GM12878 (cell line): ENCODE measurements at regions not wholly inside any gene's neighbourhood (a gene's known extent, or its start where the extent isn't known, plus 50 kb on each side); places are given as distances from the start of the nearest gene placed in this dataset.
"Not testable (repeated sequence)": the region's sequence is repeated elsewhere in the genome, so short reads cannot be mapped to it uniquely, and the experiment has no call there.

Experiments
- ATAC-seq: fragments of 200-7000 bp; cut with Tn5 transposase; 3 replicates; pipeline ENCODE4 v1.9.1; 2020; ENCODE audit warnings: mild to moderate bottlenecking, moderate library complexity
- BruUV-seq: library from RNA; stranded (reverse); fragments of 400-500 nt; replicated peaks from 2 replicates; lab custom pipeline; 2021; lab: Mats Ljungman, UMichigan
- CTCF ChIA-PET: fragments of 300-600 bp; sonication (Branson Sonifier 250); formaldehyde crosslinking; extraction: SDS; loops from one replicate; lab custom pipeline; 2021; ENCODE audit warnings: inconsistent platforms; lab: Yijun Ruan, JAX
- POLR2A ChIA-PET: fragments of 350-600 bp; formaldehyde crosslinking; extraction: SDS; loops from one replicate; lab custom pipeline; 2021; ENCODE audit warnings: inconsistent platforms; lab: Charles Lee
- RAD21 ChIA-PET: fragments of 300-600 bp; sonication (Branson Sonifier 250); formaldehyde crosslinking; loops from one replicate; lab custom pipeline; 2023; ENCODE audit warnings: antibody characterized with exemption; ENCODE audit not compliant: unreplicated experiment; lab: Charles Lee
- SMC1A ChIA-PET: fragments of 300-600 bp; sonication (Branson Sonifier 250); formaldehyde crosslinking; loops from one replicate; lab custom pipeline; 2023; ENCODE audit not compliant: unreplicated experiment, uncharacterized antibody; lab: Charles Lee
- DNase-seq: peaks from one replicate; pipeline ENCODE4 v3.0.0-alpha.2; 2011; ENCODE audit warnings: low read depth, low spot score
- FAIRE-seq: peaks from 3 replicates; lab custom pipeline; 2011; peaks lifted over from hg19 to GRCh38; lab: Jason Lieb, UNC
- H2AFZ ChIP-seq: 2 replicates; pipeline ENCODE4 v1.6.0; 2011; ENCODE audit warnings: low read depth, low read length, control low read depth; ENCODE audit not compliant: control insufficient read depth
- H3K27ac ChIP-seq: 2 replicates; pipeline ENCODE4 v1.5.1; 2011; ENCODE audit warnings: control low read depth; ENCODE audit not compliant: control insufficient read depth, insufficient read depth
- H3K27me3 ChIP-seq, 2 experiments: replicated peaks in 1 of 2; 2 replicates each; pipeline versions ENCODE4 v1.6.0 to v1.6.1; 2011; ENCODE audit warnings: low read length in 1 of 2; ENCODE audit not compliant: control insufficient read depth in 2 of 2, insufficient read depth in 2 of 2
- H3K36me3 ChIP-seq, 2 experiments: 2 replicates each; pipeline ENCODE4 v1.5.1; 2011; ENCODE audit warnings: low read length in 1 of 2; ENCODE audit not compliant: control insufficient read depth in 2 of 2, insufficient read depth in 2 of 2
- H3K4me1 ChIP-seq: 2 replicates; pipeline ENCODE4 v1.6.1; 2011; ENCODE audit warnings: mild to moderate bottlenecking, low read length, moderate library complexity, mixed read lengths; ENCODE audit not compliant: control insufficient read depth, insufficient read depth
- H3K4me2 ChIP-seq: 2 replicates; pipeline ENCODE4 v1.6.0; 2011; ENCODE audit warnings: control low read depth; ENCODE audit not compliant: control insufficient read depth, insufficient read depth
- H3K4me3 ChIP-seq: fragments of 200-600 bp; sonication (generic); 2 replicates; pipeline ENCODE4 v1.5.1; 2016
- H3K79me2 ChIP-seq: 2 replicates; pipeline ENCODE4 v1.6.0; 2011; ENCODE audit warnings: low read length; ENCODE audit not compliant: control insufficient read depth, insufficient read depth
- H3K9ac ChIP-seq: 2 replicates; pipeline ENCODE4 v1.8.0; 2011; ENCODE audit warnings: low read length, control low read depth, mixed read lengths; ENCODE audit not compliant: control insufficient read depth, insufficient read depth
- H3K9me3 ChIP-seq: replicated peaks from 3 replicates; pipeline ENCODE4 v1.5.1; 2011; ENCODE audit warnings: mild to moderate bottlenecking, low read length; ENCODE audit not compliant: control insufficient read depth, insufficient read depth
- H4K20me1 ChIP-seq: 2 replicates; pipeline ENCODE4 v1.6.0; 2011; ENCODE audit not compliant: control insufficient read depth, insufficient read depth
- ZBTB4 ChIP-seq: fragments of 450-650 bp; formaldehyde crosslinking; IDR thresholded peaks from 2 replicates; pipeline ENCODE4 v1.4.0; 2022; ENCODE audit warnings: mild to moderate bottlenecking, moderate library complexity
- WGBS: methylation state at CpG from one replicate; pipeline ENCODE4 v1.1.6; 2016; ENCODE audit warnings: low lambda C conversion rate; ENCODE audit not compliant: insufficient replicate concordance, insufficient coverage; ENCODE audit errors: missing lambda C conversion rate; 5-methylcytosine and 5-hydroxymethylcytosine counted together
- in situ Hi-C: fragments of 300-500 bp; cut with MboI; formaldehyde crosslinking; loops from 9 replicates; pipeline ENCODE4 v1.14.3; 2018; ENCODE audit warnings: mixed read lengths
- intact Hi-C: fragments of 100-400 bp; cut with micrococcal nuclease; formaldehyde crosslinking; loops from one replicate; pipeline ENCODE4 v1.14.2; 2022; ENCODE audit not compliant: unreplicated experiment

GRCh38 chr7:69105981-69106380, 492.3 kb upstream of the AUTS2 start:
- Histone ChIP-seq H3K27ac (no peak overlapping the region), H2AFZ (no peak overlapping the region), H3K36me3 (no peaks in the 10 kb centered on the region), H3K9ac (no peak overlapping the region), H3K4me2 (no peak overlapping the region), H3K9me3 (no peaks in the 10 kb centered on the region; the same call in 2 of the 3 replicates), H3K4me3 (no peak overlapping the region), H4K20me1 (no peaks in the 10 kb centered on the region), H3K79me2 (no peaks in the 10 kb centered on the region), H3K4me1 (no peaks in the 10 kb centered on the region), H3K27me3 (no peaks in the 10 kb centered on the region)
- in situ Hi-C loops (no loop called here), intact Hi-C loops (no loop called here)
- ATAC-seq, result no peak
- POLR2A ChIA-PET, result no interaction called here
- no TSS peak for BruUV-seq
- DNase-seq, result no peak
- CTCF ChIA-PET, result no interaction called here
- FAIRE-seq, result no peak
- 5% methylated on average over 3 of the region's 3 CpGs for WGBS
- SMC1A ChIA-PET, result no interaction called here
- TF ChIP-seq ZBTB4 (CRISPR knock-in tag), result no peak
- RAD21 ChIA-PET, result no interaction called here

- H3K9ac ChIP-seq, H3K27me3 ChIP-seq, RAD21 ChIA-PET, H3K36me3 ChIP-seq, ATAC-seq, BruUV-seq, H3K4me1 ChIP-seq, DNase-seq, H2AFZ ChIP-seq, H3K27ac ChIP-seq, H3K79me2 ChIP-seq, SMC1A ChIA-PET, in situ Hi-C loops, H3K4me3 ChIP-seq, CTCF ChIA-PET, intact Hi-C loops, H4K20me1 ChIP-seq, FAIRE-seq, H3K9me3 ChIP-seq, H3K4me2 ChIP-seq: not testable (repeated sequence)
- POLR2A ChIA-PET, result interaction anchor here (0.8 kb wide), 1 partner anchor 431 kb away, joined by 3 read pairs; no protein-coding TSS in a partner anchor
- WGBS, result 9% methylated on average over 4 of the region's 7 CpGs
These were observed 491.8 kb upstream of the AUTS2 start for GRCh38 chr7:69106449-69106848.

DNA sequence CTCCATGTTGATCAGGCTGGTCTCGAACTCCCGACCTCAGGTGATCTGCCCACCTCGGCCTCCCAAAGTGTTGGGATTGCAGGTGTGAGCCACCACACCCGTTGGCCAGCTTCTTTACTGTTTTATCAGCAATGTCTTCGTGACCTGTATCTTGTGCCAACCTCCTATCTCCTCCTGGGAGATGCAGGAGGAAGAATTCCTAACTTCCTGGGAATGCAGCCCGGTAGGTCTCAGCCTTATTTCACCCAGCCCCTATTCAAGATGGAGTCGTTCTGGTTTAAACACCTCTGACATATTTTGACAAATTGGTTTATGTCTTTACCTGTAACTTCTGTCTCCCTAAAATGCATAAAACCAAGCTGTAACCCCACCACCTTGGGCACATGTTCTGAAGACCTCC, 491.3 kb upstream of the AUTS2 start:
- POLR2A ChIA-PET, result interaction anchor here (0.8 kb wide), 1 partner anchor 430 kb away, joined by 3 read pairs; no protein-coding TSS in a partner anchor
- H3K4me1 ChIP-seq, ATAC-seq, H3K9me3 ChIP-seq, H3K36me3 ChIP-seq, H3K4me3 ChIP-seq, H3K27me3 ChIP-seq, CTCF ChIA-PET, H3K79me2 ChIP-seq, in situ Hi-C loops, intact Hi-C loops, H3K9ac ChIP-seq, BruUV-seq, H2AFZ ChIP-seq, FAIRE-seq, SMC1A ChIA-PET, DNase-seq, RAD21 ChIA-PET, H3K4me2 ChIP-seq, H3K27ac ChIP-seq, H4K20me1 ChIP-seq: not testable (repeated sequence)
- 15% methylated on average over 7 of the region's 7 CpGs for WGBS
